Forelimb muscle (tissue), 1 donor: ENCODE measurements at regions not wholly inside any gene's neighbourhood (a gene's known extent, or its start where the extent isn't known, plus 50 kb on each side); places are given as distances from the start of the nearest gene placed in this dataset.

Source experiments
- DNase-seq: peaks from one replicate; pipeline ENCODE4 v3.0.0-alpha.2; 2013; ENCODE audit warnings: low read depth

- no peak for DNase-seq
Measured at GRCh38 chr1:2865571-2866421, 64.3 kb upstream of the TTC34 start.

- DNase-seq: no peak
Measured at GRCh38 chr1:2866422-2867086, 65.1 kb upstream of the TTC34 start.

- no peak for DNase-seq
Measured at GRCh38 chr1:2867087-2867425, 65.6 kb upstream of the TTC34 start.

GRCh38 chr1:2867861-2868260 lies 66.4 kb upstream of the TTC34 start:
- DNase-seq: no peak

- DNase-seq: no peak
Measured at GRCh38 chr1:2868571-2869195, 67.2 kb upstream of the TTC34 start.

DNA sequence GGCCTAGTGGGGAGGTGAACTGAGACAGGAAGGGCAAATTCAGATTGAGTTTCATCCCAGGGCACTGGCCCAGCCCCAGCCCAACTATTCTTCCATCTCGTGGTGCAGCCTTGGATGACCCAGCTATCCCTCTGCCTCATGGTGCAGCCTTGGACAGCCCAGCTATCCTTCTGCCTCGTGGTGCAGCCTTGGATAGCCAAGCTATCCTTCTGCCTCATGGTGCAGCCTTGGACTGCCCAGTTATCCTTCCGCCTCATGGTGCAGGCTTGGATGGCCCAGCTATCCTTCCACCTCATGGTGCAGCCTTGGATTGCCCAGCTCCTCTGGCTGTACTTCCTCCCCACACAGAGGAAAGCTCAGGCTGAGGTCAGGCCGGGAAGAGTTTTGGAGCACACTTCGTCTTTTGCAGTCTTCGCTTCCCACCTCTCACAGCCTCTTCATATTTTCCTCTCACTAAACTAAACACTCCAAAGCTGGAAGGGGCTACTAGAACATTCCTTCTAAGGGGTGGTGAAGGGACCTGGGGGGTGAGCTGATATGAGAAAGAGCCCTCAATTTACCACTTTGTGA lies 69.8 kb upstream of the TTC34 start:
- no peak for DNase-seq

DNA sequence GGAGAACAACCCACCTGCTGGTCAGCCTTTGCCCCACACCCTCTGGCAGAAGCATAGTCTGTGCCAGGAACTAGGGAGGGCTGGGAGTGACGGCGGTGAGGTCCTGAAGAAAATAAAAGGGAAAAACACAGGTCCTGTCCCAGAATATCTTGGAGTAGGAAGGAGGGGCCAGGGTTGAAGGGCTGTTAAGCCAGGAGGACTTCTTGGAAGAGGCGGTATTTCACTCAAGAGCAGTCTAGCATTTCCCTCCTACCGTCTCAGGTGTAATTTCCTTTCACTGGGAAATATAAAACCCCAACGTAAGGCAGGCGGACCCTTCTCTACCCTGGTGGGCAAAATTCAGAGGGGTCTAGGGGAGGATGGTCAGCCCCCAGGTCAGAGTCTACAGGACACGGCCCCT lies 72.7 kb upstream of the TTC34 start:
- DNase-seq: no peak

- no peak for DNase-seq
Measured at GRCh38 chr1:2874607-2875480, 73.4 kb upstream of the TTC34 start.

DNA sequence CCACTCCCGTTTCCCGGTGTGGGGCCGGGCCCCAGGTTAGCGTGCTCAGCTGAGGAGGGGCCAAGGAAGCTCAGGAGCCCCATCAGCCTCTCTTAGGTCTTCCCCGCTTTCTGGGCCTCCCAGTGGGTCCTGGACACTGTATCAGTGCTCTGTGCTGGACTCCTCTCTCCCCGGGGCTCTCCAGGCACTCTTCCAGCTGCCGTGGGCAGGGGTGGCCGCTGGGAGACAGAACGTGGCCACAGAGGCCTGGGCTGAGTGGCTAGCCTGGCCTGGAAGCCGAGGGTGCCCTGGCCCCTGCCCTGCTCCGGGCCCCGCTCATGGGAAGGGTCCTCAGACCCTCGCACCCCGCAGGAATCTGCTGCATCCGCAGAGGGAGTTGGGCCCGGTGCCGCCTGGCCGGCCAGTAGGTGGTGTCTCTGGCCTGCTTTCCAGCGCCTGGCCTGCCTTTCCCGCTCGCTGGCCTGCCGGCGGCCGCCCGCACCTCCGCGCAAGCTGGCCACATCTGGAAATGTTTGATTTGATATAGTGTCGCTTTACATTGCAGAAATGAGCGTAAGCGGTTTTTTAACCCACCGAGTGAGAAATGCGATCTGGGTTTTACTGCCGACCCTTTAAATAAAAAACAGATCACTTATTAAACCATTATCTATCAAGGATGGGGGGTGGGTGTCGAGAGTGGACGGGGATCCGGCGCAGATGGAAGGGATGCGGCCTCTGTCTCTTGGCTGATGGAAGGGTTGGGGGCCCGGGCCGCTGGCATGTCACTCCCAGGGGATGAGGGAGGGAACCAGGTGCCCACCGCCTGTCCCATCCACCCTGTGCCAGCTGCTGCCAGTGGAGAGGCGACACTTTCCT lies 74.4 kb upstream of the TTC34 start:
- no peak for DNase-seq

DNA sequence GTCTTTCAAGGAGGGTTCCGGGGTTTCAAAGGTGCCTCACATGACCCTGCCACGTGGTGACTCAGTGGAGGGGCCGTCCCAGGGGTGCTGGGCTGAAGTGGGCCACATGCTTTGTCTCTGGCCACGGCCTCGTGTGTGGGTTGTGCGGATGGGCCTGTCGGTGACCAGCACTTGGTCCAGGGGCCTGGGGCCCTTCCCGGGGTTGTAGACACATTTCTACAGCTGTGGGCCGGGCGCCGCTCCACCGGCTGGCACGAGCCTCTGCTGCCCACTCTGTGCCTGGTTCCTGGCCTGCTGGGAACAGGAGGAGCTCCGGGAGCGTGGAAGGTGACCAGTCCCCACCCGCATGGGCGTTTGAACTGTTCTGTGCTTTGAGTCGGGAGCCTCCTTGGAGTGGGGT lies 75.4 kb upstream of the TTC34 start:
- no peak for DNase-seq

DNA sequence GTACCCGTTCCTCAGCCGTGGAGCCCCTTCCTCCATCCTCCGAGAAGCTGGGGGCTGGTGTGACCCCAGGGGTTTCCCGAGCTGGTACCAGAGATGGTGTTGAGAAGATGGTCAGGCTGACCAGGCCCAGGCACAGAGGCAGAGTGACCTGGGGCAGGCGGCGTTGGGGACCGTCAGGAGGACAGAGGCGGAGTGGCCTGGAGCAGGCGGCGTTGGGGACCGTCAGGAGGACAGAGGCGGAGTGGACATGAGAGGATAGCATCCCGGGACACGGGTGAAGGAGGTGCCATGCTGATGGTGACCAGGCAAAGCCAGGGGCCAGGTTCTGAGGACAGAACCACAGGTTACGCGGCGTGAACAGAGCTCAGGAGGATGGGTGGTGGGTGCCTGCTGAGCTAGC lies 75.9 kb upstream of the TTC34 start:
- DNase-seq: no peak

DNA sequence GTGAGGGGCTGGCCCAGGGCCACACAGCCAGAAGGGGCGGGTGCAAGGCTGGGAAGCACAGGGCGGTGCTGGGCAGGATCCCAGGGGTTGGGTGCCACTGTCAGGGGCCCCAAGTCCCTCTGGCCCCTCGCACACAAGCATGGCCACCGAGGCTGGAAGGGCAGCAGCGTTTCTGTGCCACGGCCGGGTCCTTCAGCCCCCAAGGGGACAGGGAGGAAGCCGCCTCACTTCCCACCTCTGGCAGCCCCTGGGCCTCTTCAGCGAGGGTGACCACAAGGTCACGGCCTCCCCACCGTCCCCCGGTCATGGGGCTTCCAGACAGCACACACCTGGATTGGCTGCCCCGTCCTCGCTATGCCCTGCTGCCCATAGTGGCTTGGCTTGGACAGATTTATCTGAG lies 77.1 kb upstream of the TTC34 start:
- DNase-seq: no peak

DNA sequence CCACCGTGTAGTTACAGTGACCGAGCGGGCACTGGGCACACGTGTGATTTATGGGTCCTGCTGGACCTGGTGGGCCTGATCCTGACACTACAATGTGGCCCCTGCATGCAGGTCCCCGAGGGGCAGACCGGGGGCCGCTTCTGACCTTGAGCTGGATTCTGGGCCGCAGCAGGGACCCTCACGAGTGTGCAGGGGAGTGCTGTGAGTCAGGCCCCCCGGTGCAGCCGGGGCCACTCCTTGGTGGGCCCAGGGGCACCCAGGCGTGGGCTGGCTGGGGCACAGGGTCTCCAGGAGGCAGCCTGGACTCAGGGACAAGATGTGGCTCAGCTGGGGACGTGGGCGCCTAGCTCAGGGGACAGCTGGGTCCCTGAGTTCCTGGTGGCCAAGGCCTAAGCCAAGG lies 77.5 kb upstream of the TTC34 start:
- no peak for DNase-seq

GRCh38 chr1:2879591-2879990 lies 78.1 kb upstream of the TTC34 start:
- DNase-seq: no peak

DNA sequence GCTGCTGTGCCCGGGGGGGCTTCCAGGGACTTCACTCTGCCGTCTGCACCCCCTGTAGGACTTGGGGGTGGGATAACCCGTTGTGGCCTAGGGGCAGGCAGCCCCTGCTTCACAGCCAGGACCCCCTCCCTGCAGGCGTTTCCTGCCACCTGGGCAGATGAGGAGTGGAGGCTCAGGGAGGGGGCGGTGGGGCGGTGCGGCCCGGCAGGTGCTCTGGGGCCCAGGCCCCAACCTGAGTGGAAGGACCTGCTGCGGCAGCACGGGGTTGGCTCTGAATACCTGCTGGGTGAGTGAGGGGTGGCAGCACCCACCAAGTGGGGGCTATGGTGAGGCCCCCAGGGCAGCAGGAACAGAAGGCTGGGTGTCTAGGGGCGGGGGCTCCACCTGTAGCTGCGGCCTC lies 78.6 kb upstream of the TTC34 start:
- no peak for DNase-seq

DNA sequence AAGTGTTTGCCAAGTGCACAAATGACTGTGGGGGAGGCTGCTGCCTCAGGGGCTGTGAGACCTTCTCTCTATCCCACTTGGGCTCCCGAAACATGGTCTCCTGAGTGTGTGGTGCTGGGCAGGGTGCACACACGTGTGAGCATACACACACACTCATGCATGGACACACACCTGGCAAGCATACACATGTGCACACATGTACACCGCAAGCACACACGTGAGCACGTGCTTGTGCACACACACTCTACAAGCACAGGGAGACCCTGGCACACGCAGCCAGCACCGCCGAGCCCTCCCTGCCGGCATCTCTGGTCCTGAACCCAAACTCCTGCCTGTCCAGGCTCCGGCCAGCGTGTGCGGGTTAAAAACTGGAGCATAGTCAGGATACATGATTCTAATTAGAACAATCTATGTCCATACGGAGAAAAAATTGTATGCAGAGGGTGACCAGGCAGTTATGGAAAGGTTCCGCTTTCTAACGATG lies 79.4 kb upstream of the TTC34 start:
- no peak for DNase-seq

GRCh38 chr1:2881556-2881955 lies 80.1 kb upstream of the TTC34 start:
- no peak for DNase-seq

DNA sequence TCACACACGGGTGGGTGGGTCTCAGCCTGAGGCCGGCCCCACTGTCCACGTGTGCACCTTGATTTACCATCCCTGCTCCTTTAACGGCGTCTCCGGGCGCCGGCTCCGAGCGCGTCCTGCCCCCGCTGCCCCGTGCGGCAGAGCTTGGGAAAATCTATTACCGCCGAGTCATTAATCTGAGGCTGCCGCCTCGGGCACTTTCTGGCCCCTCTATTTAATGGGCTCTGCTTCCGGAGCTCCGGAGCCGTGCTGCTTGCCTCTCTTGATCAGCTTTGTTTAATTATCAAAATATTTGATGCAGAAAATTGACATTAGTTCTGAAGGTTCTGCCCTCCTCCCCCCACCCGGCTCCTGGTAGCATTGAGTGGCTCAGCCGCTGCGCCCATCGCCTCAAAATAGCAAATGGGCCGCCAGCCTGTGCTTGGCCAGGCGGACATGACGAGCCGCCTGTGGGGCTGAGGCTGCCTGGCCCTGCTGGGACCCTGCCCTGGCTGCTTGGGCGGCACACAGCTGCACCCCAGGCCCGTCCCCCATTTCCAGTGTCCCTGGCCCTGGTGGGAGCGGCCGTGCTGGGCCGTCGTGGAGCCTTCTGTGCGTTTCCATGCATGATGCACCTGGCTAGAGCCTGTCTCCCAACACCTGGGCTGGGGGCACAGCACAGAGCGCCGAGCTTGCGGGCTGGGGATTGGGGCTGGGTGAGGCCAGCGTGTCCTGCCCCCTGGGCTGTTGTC lies 81.6 kb upstream of the TTC34 start:
- no peak for DNase-seq

- DNase-seq: no peak
Measured at GRCh38 chr1:2885001-2885400, 83.5 kb upstream of the TTC34 start.

GRCh38 chr1:2886631-2887030 lies 85.1 kb upstream of the TTC34 start:
- no peak for DNase-seq
